ENCODE measurements at regions not wholly inside any gene's neighbourhood (a gene's known extent, or its start where the extent isn't known, plus 50 kb on each side); places are given as distances from the start of the nearest gene placed in this dataset.
"Not testable (repeated sequence)": the region's sequence is repeated elsewhere in the genome, so short reads cannot be mapped to it uniquely, and the experiment has no call there.

DNA sequence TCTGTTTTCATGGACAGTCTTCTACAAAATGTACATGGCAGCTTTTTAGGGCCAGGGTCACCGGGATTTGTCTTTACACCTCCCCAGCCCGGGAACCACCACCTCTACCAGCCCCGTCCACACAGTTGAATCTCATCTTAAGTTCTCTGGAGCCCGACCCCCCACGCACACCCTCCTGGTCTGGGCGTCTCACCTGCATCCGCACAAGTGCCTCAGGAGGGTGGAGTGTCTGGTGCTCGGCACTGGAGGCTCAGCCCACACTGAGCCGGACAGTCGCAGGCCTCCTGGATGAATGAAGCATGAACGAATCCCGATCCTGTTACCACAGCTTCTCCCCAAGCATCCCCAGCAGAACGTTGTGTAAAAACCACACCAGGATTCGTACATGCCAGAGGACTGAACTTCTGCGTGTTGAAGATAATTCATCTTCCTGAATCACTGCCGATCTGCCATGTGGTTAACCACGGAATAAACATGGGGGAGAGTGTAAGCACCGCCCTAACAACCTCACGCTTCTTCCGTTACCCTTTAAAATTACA lies 162.0 kb downstream of the RTP5 start:
- DNase-seq, result peak; percentile 65

DNA sequence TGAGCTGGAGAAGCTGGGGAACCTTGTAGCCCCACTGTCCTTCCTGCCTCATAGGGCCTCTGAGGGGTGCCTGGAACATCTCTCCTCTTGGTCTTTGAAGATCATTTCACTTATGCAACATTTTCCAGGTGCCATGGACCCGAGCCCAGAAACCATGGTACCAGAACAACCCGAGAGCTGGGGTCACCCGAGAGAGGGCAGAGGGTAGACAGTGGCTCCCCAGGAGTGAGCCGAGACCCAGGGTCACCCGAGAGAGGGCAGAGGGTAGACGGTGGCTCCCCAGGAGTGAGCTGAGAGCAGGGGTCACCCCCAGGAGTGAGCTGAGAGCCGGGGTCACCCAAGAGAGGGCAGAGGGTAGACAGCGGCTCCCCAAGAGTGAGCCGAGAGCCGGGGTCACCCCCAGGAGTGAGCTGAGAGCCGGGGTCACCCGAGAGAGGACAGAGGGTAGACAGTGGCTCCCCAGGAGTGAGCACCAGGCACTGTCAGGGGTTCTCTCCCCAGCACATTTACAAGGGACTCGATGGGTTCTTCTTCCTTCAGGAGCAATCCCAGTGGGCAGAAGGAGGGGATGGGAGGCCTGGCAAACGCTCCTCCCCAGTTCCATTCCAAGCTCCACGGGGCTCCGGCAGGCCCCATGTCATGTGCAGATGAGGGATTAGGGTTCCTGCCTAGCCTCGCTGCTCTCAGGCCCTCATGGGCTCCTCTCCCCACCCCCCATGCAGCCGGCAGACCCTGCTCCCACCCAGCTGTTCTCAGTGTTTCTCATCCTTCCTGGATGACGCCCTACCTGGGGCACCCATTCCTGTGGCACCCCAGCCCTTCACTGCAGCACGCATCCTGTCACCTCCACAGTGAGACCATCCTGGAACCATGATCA lies 163.5 kb downstream of the RTP5 start:
- no peak for DNase-seq

DNA sequence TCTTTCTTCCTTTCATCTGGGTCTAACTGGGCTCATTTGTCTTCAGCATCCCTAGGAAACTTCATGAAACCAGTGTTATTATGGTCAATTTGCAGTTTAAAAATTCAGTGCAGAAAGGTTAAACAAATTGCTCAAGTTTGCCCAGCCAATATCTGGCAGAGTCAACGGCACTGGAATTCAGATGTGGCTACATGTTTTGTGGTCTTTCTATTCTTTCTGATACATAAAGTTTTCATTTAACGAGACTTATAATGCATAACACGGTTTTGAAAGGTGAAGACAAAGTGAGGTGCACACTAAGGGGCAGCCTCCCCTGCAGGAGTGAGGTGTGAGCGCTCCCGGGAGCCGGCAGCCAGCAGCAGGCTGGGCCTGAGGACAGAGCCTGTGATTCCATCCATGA lies 164.6 kb downstream of the RTP5 start:
- no peak for DNase-seq

DNA sequence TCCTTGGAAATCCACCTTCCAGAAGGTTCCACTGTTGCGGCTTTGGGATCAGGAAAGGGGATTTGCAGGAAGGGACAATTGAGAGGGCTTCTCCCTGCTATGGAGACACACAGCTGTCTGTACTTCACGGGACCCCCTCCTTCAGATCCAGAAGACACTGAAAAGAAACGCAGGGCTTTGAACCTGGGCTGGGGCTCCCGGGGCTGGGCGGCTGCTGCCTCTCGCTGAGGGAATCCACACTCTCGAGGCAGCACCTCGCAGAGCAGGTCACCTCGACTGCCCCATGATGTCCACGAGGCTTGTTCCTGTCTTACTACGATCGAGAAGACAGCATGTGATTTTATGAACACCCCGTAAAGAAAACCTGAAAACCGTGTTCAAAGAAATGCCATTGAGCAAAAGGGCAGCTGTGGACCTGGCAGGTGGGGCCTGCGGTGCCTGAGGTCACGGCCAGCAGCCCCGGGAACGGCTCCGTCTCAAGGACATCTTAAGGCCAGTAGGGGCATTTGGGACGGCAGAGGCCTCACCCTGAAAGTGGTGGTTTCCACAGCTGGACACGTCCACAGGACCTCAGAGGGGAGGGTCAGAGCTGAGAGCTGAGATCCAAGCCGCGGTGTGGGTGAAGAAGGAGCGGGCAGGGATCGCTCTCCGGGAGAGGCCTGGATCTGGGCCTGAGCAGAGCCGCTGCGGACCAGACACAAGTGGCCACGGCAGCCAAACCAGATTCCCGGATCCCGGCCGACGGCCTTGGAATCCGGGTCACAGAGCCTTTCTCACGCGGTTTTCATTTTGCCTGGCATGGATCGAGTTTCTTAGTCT lies 165.7 kb downstream of the RTP5 start:
- no peak for DNase-seq

DNA sequence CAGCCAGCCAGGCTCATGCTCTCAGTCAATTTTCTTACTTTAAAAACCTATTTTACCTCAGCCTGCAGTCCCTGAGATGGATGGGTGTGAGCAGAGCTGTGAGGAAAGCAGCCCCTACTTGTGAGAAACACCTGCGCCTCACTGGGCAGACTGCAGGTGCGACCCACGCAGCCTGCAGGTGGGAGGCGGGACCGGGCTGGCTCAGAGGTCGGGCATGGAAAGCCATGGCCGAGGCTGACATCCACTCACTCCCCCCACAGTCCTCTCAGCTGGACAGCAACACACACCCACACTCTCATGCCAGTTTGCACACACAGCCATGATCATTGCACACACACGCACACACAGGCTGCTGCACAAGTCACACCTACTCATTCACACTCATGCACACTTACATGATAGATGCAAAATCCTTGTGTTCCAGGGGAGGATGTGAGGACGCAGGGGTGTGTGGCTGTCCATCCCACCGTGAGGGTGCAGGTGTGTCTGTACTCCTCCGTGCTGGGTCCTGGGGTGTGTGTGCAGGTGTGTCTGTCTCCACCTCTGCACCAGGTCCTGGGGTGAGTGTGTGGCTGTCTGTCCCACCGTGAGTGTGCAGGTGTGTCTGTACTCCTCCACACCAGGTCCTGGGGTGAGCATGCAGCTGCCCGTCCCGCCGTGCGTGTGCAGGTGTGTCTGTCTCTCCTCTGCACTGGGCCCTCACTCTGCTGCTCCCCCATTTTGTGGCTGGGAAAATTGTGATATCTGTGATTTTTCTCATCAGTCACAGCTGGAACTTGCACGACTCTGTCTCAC lies 166.5 kb downstream of the RTP5 start:
- DNase-seq, result no peak

DNA sequence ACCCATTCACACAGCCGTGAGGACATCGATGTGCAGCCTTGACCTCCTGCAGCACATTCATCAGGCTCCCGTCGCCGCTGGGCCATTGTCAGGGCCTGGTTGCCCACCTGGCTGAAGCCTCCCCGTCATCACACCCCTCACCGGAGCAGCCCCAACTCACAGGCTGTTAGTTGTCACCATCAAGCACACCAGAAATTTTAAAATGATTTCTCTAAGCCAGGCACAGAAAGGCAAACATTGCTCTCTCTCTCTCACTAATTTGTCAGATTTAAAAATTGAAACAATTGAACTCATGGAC lies 167.1 kb downstream of the RTP5 start:
- DNase-seq, result no peak

DNA sequence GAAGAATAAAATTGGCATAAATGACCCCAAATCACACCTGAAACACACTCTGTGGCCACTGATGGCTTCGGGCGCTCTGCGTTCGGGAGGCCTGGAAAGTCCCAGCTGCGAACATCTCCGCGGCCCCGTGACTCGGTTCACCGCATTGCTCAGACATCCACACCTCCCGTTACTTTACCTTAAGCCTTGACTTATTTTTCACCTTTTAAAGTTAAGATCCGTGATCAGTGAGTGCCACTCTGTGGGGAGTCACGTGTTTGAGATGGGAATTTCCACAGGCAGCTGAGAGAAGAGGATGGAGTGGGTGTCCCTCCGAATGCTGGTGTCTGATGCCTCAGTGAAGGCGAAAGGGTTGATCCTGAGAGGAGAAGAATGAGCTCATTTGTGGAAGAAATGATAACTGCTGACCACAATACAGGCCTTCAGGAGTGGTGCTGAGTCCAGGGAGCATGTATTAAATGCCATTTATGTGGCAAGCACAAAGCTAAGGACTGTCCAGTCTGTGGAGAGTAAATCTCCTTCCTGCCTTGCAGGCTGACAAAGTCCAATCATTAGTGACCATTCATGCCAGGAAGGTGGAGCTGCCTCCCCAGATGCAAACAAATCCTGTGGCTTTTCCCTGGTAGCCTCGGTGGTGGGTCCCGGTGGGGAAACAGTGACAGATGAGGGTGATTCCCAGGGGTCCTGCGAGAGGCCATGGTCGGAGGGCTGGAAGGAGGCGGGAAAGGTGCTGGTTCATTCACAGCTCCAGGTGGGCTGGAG lies 168.8 kb downstream of the RTP5 start:
- DNase-seq, result no peak

DNA sequence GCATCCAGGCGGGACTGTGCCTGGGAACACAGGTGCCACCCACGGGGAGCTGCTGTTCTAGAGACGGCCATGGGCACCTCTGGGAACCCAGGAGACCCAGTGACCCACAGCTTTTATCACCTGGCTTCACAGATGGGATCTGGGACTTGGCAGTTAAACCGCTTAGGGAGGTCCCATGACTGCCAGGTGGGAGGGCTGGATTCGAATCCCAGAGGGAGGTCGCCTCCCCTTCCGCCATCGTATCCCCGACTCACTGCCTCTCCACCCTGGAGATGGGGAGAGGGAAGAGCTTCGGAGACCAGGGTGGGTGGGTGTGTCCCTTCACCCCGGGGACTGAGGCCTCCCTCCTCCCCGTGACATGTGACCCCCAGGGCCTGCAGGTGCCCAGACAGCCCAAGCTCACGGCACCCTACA lies 169.4 kb downstream of the RTP5 start:
- no peak for DNase-seq

DNA sequence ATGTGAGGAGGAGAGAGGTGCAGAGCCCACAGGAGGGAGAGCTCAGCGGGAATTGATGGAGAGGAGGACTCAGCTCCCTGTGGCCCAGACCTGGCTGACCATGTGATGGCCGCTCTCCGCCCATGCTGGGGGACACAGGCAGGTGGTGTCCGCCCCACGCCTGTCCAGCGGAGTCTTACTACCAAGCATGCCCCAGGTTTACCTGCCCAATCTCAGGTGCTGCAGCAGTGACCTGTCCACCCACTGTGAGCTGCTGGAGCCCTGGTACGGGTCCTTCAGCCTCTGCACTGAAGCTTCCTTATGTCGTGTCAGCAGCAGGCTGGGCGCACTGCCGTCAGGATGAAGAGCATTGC lies 170.8 kb downstream of the RTP5 start:
- no peak for DNase-seq

DNA sequence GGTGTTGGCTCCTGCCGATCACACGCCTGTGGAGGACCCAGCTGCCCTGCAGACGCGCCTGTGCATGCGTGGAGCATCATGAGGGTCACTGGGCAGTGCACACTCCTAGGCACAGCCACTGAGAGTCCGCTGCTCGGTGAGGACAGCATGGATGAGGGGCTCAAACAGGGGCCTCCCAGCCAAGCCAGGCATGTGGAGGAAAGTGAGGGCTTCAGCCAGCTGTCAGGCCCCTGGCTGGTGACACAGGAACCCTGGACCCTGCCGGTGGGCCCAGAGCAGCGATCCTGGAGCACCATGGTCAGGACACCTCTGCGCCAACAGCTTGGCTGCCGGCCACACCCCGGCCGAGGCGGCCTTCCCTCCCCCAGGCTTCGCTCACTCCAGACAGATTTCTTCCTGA lies 171.2 kb downstream of the RTP5 start:
- no peak for DNase-seq

DNA sequence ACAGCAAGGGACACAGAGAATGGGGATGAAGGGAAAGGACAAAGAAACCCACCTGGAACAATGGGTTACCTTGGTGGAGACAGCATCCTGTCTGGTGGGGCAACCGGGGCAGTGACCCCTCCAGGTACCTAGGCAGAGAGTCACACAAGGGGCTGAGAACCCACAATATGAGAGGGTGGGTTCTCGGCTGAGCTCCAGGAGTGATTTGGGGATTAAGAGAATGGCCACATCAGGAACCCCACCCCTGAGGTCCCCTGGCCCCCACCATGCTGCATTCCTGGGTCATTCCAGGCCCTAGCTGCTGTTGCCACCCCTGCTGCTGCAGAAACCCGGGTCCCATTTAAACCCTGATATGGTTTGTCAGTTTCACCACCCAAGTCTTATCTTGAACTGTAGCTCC lies 172.3 kb downstream of the RTP5 start:
- DNase-seq, result no peak

DNA sequence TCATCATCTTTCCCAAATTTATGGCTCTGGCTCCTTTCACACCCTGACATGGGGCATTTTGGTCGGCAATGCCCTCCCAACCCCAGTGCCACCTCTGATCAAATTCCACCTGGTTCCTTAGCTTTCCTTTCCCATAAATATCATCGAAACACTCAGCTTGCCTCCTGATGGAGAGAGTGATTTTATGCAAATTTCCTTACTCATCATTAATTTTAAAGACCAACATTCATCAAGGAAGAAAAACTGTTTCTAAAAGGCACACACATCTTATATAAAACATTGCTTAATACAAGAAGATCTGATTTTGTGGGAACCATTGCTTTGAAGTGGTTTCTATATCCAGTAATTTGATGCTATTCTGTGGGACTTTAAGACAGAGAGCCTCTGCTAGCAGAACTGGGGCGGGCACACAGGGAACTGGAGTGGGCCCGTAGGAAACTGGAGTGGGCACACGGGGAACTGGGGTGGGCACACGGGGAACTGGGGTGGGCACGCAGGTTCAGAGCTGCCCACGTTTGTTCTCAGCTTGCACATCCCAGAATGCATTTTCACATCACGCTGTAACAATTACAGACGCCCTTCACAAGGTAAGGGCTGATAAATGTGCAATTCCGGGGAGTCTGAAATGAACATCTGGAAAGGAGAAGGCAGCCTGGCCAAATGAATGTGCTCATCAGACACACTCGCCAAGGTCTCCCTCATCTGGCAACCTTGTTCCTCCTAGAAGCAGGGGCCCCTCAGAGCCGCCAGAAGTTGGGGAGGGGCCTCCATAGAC lies 174.2 kb downstream of the RTP5 start:
- DNase-seq, result no peak

DNA sequence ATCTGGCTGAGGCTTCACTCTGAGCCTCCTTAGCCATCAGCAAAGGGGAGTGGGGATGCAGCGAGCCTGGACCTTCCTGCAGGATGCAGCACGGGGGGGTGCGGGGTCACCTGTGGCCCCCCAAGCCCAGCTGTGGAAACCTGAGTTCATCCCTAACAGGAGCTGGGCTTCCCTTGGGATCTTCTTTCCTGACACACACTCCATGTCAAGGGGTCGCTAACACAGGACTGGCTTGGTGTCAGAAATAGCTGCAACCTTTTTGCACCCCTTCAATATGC lies 174.7 kb downstream of the RTP5 start:
- DNase-seq, result no peak

DNA sequence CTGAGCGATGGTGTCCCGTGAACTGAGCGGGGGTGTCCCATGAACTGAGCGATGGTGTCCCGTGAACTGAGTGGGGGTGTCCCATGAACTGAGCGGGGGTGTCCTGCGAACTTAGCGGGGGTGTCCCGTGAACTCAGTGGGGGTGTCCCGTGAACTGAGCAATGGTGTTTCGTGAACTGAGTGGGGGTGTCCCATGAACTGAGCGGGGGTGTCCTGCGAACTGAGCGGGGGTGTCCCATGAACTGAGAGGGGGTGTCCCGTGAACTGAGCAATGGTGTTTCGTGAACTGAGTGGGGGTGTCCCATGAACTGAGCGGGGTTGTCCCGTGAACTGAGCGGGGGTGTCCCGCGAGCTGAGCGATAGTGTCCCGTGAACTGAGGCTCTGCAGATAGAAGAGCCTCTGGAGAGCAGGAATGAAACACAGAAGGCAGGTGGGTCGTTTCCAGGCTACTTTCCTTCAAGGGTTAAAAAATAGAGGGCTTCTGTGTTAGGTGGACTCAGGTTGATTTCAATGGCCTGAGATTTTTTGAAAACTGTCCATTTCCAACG lies 176.1 kb downstream of the RTP5 start:
- DNase-seq, result not testable (repeated sequence)

DNA sequence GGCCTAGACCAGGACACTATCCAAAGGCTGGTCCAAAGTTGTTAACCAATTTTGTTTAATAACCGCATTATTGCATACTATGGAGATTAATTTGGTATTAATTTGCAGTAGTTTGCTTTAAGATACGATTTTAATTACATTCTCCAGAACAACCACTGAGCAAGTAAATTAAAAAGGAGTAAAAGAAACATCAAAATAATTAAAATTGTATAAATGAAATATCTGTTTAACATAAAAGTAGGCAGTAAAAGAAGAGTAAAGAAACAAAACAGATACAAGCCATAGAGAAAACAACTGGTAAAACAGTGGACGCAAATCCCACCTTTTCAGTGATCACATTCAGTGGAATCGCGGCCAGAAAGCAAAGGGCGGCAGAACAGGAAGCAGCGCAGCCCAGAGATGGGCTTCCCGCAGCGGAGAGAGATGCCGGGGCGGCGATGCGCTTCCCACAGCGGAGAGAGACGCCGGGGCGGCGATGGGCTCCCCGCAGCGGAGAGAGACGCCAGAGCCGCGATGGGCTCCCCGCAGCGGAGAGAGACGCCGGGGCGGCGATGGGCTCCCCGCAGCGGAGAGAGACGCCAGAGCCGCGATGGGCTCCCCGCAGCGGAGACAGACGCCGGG lies 176.8 kb downstream of the RTP5 start:
- no peak for DNase-seq

DNA sequence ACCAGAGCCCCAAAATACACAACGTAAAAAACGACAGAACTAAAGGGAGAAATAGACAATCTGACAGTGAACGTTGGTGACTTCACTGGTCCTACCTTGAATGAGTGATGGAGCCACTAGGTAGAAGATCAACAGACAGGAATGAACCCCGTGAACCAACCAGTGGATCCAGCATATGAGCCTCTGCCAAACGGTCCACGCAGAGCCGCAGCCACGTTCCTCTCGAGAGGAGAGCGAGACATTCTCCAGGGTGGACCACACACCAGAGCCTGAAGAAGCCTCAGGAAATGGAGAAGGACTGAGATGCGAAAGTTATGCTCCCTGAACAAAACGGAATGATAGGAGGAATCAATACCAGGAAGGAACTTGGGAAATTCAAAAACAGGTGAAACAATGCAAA lies 178.4 kb downstream of the RTP5 start:
- no peak for DNase-seq

DNA sequence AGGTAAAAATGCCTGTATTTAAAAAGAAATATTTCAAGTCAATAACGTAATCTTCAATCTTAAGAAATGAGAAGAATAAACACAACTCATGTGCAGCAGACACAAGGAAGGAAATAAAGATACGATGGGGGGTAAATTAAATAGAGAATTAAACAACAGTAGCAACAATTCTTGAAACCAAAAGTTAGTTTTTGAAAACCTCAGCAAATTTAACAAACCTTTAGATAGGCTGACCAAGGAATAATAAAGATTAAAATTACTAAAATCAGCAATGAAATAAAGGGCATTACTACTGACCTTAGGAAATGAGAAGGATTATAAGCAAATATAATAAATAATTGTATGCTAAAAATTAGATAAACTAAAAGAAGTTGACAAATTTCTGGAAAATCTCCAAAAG lies 178.9 kb downstream of the RTP5 start:
- DNase-seq, result no peak

DNA sequence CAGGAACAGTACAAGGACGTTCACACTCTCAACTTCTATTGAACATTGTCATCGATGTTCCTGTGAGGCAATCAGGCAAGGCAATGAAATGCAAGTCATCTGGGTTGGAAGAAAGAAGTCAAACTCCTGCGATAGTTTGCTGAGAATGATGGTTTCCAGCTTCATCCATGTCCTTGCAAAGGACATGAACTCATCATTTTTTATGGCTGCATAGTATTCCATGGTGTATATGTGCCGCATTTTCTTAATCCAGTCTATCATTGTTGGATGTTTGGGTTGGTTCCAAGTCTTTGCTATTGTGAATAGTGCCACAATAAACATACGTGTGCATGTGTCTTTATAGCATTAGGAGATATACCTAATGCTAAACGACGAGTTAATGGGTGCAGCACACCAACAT lies 180.0 kb downstream of the RTP5 start:
- not testable (repeated sequence) for DNase-seq

DNA sequence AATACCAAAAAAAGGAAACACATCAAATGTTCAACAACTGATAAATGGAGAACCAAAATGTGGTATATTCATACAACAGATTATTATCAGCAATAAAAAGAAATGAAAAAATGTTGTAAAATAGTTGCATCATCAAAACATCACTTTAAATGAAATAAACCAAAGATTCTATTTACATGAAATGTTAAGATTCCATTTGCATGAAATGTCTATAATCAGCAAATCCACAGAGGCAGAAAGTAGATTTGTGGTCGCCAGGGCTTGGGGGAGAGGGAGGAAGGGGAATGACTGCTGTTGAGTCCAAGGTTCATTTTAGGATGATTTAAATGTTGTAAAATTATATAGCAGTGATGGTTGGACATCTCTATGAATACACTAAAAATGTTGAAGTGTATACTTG lies 181.9 kb downstream of the RTP5 start:
- no peak for DNase-seq

DNA sequence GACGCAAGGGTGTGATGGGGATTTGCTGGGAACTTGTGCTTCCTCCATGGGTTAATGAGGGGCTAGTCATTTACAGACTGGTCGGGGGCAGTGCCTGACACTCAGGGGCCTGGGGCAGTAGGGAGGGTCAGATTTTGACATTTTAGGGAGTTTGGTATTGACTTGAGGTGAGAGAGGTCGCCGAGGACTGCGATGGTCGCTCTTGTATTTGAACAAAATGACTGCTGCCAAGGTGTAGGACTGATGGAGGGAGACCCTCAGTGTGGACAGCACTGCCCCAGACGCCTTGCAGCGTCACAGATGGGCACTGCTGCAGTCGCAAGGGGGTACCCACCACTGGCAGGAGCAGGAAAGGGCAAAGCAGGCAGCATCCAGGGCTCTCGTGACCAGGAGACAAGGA lies 182.9 kb downstream of the RTP5 start:
- no peak for DNase-seq

DNA sequence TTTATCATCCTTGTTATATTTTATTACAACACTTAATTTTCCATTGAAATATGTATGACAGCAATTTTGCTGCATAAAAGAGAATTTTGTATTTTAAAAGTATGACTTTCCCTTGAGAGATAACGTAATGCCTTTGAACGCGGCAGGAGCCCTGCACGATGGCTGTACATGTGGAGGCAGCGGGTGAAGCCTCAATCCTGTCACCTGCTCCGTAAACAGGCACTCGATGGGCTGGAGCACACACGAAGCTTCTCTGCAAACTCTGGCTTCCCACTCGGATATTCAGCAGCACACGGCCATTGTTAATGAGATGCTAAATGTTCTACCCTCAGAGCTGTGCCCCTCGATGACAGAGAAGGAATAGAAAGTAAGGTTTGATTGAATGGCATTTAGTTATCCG lies 184.4 kb downstream of the RTP5 start:
- no peak for DNase-seq

All from CD4-positive, alpha-beta T cell treated with Interleukin-10 for 1 hour (primary cell).